Inflammatory macrophage (primary cell): ENCODE measurements at regions not wholly inside any gene's neighbourhood (a gene's known extent, or its start where the extent isn't known, plus 50 kb on each side); places are given as distances from the start of the nearest gene placed in this dataset.

Experiments used
- DNase-seq, 2 donors: peaks; one replicate each; pipeline ENCODE4 v3.0.0-alpha.2; 2020 to 2022

DNA sequence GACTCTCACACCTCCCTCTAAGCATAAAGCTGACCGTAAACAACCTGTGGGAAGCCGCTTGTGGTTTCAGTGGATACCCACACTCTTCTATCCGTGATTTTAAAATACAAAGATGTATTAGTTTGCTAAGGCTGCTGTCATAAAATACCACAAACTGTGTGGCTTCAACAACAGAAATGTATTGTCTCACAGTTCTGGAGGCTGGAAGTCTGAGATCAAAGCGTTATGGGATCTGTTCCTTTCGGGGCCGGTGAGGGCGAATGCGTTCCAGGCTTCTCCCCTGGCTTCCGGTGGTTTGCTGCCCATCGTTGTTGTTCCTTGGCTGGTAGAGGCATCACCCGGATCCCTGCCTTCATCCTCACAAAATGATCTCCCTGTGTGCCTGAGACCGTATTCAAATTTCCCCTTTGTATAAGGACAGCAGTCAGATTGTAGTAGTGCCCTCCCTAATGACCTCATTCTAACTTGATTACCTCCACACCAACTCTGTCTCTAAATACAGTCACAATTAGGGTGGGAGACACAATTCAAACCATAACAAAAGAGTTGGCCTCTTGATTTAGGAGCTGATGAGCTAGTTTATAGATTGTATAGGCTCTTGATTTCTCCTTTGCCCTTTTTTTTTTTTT, 210.6 kb upstream of the SOX4 start:
- DNase-seq: no peak

DNA sequence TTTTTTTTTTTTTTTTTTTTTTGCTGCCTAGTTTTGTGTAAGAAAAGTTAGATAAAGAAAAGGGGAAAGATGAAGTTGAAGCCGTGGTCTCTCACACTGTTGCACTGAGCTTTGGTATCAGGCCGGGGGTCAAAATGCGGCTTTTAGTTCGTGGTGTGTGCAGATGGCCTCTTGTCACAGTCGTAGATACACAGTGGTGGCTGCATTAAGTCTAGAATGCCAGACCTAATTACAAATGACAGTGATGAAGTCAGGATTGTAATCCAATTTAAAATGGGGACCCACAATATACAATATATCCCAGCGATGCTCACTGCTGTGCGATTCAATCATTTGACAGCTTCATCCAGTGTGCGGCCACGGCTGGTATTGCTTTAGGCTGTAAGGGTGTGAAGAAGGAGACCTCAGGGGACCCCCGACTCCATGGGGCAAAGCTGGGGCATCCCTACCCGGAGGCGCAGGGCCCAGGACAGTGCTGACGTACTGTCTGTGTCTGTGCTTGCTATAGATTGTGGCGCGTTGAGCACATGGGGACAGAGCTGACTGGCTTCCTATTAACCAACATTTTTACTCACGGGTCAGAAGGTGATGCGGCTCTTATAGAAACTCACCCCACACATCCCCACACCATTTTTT, 210.0 kb upstream of the SOX4 start:
- no peak for DNase-seq

DNA sequence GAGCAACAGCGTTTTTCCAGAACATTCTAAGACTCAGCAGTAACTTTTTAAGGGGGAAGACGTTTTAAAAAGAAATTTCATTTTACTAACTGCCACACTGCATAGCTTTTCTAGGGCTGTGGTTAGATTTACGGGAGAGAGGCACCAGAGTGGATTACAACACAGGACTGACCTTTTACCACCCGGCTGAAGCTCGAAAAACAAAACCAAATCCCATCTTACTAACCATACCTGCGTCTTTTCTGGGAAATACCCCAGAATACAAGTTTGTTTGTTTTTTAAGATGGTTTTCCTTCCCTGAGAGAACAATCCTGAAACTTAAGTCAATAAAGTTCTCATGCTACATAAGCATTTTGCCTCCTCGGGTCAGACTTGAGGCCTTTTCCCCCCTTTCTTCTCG, 209.3 kb upstream of the SOX4 start:
- DNase-seq: no peak

DNA sequence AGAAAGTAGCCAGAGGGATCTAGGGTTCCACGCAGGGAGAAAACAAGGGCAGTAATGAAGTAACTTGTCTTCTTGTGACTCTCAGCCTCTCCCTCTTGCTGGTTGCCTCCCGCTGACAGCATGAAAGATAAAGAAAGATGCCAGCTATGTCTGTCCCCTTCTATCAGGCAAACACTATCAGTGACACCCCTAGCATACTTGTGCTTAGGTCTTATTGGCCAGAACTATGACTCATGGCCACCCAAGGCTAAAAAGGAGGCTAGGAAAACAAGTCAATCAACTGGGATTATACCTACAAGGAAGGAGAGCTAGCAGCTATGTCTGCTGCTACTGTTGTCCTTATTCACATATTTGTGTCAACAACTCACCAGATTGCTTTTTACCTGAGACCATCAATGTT, 206.8 kb upstream of the SOX4 start:
- no peak for DNase-seq

DNA sequence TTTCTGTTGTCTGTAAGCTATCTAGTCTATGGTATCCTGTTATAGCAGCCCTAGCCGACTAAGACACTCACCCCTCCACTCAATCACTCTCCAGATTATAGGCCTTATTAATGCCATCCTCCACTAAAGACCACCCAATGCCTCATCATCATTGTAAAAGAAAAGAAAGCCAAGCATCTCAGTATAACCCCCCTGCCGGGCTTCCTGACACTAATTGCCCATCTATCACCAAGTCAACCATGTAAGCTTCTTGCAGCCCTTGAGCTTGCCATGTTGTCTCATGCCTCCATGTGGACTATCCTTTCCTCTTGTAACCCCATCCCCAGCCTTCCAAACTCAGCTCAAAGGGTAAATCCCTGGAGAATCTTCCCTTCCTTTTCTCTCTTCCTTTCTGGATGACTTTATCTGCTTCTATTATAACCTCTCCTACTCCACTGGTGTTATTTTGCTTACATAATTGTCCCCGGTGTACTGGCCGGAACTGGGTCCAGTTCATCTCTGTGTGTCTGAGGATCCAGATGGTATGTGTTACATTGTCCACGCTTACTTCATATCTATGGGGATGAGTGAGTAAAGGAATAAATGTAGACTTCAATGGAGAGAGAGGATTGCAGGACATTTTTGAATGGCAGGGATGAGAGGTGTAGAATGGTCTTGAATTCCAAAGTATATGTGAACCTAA, 202.9 kb upstream of the SOX4 start:
- no peak for DNase-seq

DNA sequence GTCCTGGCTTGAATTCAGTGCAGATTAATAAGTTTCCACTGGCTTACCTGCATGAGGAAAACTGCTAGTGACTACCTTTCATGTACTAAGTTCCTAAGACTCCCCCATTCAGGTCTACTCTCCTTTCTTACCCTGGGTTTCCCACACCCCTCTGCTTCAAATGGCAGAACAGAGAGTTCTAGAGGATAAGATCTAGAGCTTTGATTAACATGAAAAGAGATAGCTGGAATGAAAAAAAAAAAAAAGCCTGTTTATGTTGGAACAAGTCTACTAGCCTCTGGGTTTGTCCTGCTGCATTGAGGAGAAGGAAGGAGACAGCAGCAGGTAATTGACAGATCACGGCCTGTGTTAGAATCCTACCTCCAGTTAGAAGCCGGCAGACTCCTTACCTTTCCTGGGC, 201.4 kb upstream of the SOX4 start:
- DNase-seq: no peak

DNA sequence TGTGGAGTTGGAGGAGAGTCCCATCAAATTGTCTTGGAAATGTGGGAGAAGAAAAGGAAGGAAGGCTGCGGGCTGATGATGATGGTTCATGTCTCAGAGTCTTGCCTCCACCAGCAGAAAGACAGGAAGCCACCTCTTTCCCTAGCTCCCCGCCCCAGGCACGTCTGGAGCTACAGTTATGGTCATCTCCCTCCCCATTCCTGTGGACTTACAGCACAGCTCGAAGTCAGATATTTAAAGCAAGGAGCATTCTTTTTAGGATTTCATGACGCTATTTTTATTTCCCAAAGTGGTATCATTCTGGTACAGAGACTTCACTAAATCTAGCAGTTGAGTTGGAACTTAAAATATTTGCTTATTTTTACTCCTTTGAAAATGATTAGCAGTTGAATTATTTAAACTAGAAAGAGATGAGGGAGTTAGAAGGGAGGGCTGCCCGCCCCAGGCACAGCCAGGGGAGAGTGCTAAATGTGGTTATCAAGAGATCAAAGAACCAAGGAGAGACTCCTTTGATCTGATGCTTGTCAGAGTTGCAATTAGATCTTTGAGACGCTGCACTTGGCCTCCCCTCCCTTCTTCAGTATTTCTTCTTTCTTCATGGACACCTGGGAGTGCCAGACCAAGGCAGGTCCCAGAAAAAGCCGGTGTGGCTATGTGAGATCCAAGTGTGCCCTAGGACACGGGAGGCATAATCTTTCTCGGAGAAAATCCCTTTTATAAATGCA, 199.9 kb upstream of the SOX4 start:
- no peak for DNase-seq

DNA sequence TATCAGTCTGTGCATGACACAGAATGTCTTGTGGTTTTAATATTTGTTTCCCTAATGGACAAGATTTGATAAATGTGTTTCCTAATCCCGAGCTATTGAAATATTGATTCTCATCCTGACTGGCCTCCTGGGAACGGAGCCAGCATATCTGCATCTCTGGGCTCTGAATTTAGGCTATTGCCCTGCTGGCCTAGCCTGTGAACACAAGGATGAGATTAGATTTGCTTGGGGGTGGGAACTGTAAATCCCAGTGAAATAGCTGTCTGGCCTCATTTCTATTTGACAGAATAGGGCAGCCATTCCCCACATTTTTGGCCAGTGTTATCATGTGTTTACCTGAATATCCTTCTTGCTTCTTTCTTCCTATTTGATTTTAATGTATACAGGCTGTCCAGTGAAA, 198.4 kb upstream of the SOX4 start:
- DNase-seq: no peak

DNA sequence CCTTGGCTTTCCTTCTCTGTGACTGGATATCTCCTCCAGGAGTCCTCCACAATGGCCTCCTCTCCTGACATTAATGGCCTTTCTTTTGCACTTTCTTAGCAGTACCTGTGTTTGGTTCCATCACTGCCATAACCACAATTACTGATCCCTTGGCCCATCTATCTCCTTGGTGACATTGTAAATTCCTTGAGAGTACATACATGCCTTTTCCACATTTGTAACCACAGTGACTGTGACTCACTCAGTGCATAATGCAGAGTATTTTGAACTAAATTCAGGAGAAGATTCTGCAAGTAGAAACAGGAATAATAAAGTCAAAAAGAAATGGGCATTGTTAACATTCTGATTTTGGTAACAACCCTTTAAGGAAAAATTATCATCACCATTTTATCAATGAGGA, 197.2 kb upstream of the SOX4 start:
- DNase-seq: no peak

DNA sequence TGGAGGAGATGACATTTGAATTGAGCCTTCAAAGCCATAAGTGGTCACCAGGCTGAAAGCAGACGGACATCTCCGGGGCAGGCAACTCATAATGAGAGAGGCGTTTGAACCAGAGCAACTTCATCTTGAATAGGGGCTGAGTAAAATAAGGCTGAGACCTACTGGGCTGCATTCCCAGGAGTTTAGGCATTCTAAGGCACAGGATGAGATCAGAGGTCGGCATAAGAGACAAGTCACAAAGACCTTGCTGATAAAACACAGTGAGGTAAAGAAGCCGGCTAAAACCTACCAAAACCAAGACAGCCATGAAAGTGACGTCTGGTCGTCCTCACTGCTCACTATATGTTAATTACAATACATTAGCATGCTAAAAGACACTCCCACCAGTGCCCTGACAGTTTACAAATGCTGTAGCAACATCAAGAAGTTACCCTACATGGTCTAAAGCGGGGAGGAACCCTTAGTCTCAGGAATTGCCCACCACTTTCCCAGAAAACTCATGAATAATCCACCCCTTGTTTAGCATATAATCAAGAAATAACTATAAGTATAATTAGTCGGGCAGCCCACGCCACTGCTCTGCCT, 194.7 kb upstream of the SOX4 start:
- DNase-seq: no peak

DNA sequence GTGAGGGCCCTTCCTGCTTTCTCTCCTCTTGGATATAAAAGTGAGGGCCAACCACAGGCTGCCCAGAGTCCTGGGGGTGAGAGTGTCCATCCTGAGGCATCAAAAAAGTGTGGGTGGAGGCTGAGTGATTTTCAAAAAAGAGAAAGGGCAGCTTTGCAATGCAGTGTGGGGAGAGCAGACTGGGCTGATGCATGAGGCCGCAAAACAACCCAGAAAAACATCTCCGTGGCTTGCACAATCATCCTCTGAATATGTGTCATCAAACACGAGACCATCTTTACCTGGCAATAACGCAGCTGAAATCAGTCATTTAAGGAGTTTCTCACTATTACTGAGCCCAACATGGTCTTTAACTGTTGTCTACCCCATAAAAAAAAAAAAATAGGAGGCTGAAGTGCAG, 191.2 kb upstream of the SOX4 start:
- DNase-seq: peak in 1 of 2 donors; percentile 11

DNA sequence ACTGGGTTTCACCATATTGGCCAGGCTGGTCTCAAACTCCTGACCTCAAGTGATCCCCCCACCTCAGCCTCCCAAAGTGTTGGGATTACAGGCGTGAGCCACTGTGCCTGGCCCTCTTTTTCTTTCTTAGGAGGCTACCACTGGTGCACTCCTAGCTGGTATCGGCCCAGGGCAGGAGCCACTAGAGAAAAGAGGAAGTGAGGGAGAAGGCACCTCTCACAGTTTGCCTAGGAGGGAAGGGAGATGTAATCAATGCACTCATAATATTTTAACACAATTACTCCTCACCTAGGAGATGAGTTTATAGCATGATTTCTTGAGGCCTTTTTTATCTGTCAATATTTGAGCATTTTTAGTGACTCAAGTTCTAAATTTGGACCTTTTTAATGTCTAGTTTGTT, 189.0 kb upstream of the SOX4 start:
- peak in 1 of 2 donors; percentile 19 for DNase-seq

DNA sequence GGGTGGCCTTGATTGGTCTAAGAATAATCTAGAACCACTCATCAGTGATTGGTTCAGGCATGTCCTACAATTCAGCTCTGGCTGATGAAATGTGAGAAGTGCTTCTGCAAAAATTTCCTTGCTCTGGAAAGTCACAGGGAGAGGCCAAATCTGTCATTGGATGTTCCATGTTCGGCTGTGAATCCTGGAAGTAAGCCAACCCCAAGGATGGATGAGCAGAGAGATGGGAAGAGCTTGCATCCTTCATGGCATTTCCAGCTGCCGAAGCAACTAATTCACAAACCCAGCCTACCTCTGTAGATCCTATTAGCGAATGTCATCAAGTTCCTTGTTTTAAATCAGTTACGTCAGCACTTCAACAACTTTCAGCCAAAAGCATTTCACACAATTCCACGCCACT, 187.2 kb upstream of the SOX4 start:
- DNase-seq: no peak

DNA sequence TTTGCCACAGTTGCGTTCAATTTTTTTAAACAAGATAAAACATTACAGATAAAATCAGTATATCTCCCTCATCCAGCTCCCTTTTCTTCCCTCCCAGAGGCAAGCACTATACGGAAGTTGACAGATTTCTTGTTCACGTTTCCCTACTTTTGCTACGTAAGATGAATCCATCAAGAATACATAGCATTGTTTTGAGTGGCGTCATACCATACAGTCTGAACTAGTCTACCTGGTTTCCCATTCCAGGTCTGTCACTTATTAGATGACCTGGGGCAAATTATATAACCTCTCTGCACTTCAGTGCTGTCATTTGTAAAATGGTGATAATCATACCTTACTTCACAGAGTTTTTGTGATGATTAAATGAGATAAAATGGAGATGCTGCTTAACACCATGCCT, 184.3 kb upstream of the SOX4 start:
- DNase-seq: no peak

DNA sequence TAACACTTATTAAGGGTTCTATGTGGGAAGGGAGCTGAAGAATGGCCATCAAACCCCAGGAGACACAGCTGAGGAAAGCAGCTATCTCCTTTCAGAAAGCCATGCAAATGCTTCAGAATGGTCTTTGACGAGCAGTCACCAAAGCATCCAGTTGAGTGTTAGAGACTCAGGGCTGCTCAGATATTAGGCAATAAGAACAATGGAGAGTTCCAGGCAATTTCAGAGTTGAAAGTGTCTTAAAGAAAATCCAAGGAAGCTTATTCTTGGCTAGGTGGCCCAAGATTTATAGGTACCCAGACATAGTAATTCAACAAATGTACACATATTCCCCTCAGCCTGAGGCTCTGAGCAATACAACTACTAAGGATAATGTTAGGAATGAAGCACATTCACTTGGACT, 180.1 kb upstream of the SOX4 start:
- DNase-seq: no peak

DNA sequence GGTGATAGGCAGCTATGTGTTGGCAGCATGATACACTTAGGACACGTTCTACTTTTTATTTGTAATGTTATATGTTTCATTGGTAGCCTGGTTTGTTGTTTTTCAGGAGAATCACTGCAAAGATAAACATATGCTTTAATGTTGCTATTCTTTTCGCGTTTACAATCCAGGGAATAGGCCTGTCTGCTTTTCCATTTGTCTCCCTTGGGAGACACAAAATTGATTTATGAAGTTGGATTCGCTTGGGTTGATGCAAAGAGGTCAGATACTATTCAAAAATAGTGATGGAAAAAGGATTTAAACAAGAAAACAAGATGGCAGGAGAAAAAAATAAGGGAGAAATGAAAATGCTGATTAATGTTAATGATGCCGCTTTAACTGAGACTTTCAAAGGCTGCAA, 179.5 kb upstream of the SOX4 start:
- no peak for DNase-seq

DNA sequence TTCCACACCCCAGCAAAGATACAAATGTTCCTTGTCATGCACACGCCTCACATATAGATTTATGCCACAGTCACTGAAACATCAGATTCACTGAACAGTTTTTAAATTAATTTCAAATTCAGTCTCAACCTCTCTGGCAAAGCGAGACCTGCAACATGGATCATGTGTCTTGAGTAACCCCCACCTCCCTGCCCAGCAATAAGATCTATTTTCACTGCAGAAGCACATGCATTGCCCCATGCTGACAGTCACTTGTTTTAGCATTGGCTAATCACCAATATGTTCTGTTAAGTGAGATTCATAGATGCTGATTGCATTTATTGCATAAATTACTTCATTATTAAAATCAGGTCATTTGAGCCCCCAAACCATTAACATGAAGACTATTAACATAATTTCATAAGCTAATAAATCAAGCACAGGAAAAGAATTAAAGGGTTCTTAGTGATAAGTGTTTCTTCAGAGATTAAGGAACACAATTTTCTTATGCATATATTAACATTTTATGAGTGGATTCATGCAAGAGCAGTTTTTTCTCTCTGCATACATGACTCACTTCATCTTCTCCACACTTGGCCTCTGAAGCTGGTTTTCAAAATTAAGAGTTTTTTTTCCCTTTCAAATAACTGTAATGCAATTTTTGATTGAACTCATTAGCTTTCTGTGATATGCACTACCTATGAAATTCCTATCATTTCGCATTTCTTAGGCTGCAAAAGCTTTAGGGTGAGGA, 173.2 kb upstream of the SOX4 start:
- no peak for DNase-seq

DNA sequence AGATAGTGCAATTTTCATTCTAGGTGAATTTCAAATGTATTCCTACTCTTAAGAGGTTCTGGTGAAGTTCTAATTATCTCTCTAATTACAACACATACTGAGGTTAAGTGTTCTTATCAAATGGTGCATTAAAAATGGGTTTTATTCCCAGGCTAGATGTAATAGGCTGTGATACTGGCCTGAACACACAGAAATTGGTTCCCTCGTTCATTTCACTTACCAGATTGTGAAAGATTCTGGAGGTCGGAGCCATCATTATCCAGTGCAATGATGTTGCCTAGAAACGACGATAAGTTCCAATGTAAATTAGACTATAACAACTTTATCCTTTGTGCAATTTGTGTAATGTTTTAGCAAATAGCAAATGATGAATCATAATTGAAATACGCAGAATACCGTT, 172.6 kb upstream of the SOX4 start:
- DNase-seq: no peak

DNA sequence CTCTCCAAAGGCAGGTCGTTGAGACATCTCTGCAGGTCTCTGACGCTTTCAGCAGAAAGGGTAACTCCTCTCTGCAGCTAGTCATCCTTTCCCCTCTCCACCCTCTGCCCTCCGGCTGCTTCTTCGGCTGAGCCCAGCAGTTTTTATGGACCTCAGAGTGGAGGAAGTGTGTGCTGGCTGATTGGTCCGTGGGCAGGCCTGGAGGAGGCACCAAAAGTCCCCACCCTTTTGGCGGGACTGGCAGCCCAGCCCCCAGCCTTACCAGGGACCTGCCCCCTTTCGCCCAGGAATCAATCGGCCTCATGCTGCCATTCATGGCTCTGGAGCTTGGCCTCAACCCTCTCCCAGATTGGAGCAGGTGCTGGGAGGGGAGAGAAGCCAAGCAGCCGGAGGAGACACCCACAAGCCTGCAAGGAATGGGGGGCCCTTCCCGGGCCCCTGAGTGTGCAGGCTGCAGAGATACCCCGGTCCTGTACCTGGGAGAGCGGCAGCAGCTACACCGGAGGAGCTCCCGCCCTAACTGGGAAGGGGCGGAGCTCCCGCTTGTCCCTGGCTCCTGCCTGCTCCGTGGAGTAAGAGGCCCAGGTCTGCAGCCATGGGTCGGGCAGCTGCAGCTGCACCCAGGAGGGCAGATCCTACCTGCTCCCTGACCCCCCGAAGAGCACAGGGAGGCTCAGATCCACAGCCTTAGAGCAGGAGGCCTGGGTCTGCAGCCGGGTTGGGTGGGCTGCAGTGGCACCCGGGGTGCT, 170.3 kb upstream of the SOX4 start:
- no peak for DNase-seq

DNA sequence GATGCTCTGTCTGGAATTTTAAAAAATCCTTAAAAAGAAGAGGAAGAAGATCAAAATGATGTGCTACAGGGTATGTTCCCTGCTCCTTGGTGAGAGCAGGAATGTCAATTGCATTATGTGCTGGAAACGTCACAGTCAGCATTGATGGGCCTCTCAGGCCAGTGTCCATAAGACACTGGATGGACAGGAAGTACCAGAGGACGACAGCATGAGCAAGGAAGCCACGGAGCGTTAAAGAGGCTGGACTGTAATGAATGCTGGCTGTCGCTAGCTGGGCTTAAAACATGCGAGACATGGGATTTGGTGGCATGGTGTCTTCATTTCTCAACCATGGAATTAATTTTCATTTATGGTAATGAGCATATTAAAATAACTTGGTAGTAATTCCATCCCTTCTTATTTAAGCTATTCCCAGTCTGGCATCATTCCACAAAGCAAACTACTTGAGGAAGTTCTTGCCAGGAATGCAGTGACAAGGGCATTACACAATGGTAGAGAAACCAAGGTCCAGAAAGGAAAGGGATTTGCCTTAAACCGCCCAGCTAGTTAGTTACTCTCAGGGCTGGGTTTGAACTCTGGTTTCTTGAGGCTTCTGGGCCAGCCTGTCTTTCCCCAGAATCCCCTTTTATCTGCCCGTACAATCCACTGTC, 166.6 kb upstream of the SOX4 start:
- DNase-seq: no peak

DNA sequence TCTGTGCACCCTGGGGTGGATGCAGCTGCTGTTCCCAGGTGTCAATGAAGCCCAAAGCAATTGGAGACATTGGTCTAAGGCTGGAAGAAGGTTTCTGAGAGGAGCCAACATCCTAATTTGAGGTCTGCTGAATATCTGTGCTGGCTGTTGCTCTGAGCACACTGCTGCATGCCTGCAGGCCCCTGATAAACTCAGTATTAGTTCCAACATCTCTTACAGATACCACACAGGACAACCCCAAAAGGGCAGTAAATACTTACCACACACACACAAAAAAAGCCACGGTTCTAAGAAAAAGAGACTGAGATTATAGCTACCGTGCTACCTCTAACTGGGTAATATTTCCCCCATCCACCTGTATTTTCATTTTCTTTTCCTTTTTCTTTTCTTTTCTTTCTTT, 164.3 kb upstream of the SOX4 start:
- no peak for DNase-seq
